ENCODE measurements at regions not wholly inside any gene's neighbourhood (a gene's known extent, or its start where the extent isn't known, plus 50 kb on each side); places are given as distances from the start of the nearest gene placed in this dataset.
A peak's percentile ranks its signal among the peaks of the same experiment; 100 is the strongest.
"Not testable (repeated sequence)": the region's sequence is repeated elsewhere in the genome, so short reads cannot be mapped to it uniquely, and the experiment has no call there.

DNA sequence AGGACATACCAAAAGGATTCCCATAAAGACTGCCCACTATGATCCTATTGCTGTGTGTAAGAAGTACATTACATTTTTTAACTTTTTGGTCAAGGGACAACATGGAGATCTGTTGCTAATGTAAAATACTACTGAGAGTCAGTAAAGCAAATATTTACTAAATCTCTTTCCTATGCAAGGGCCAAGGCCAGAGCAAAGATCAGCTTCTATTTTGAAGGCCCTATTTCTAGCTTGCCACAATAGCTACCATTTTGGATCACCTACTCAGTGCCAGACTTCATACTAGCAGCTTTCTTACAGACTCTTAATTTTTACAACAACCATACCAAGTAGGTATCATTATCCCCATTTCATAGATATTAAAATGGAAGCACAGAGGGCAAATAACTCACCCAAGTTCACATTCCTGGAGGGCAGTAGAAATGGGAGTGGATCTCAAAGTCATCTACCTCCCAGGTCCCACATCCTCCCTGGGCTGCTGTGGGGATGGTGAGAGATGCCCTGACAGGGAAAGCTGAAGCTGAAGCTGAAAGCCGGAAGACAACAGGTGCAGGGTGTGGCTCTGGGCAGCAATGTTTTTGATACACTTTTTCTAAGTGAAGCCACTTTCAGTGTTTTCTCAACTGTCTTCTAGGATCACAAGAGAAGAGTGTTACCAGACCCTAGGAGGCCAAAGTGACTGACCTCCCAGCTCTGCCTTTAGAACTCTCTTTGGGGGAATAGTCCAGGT, 321.2 kb downstream of the UBE3D start:
- no peak for FAIRE-seq

GRCh38 chr6:82750556-82750955, 315.1 kb downstream of the UBE3D start:
- FAIRE-seq: no peak

DNA sequence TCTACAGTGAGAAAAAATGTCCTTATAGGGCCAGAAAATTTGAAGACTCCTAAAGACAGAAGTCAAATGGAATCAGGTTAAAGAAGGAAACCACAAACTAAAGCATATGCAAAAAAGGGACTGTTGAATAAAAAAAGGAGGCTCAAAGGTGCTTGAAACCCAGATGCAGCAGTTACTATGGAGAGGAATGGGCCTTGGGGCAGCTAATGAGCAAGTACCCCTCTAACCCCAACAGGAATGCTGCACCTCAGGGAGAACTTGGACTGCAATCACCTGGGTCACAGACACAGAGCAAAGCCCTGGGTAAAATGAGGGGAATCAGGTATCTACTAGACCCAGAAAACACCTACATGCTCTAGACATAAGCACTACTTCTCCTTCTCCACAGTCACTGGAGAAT, 313.9 kb downstream of the UBE3D start:
- no peak for FAIRE-seq

- peak; percentile 57 for FAIRE-seq
Observed at GRCh38 chr6:82761674-82762345, 303.8 kb downstream of the UBE3D start.

- no peak for FAIRE-seq
Observed at GRCh38 chr6:82766476-82766875, 299.2 kb downstream of the UBE3D start.

DNA sequence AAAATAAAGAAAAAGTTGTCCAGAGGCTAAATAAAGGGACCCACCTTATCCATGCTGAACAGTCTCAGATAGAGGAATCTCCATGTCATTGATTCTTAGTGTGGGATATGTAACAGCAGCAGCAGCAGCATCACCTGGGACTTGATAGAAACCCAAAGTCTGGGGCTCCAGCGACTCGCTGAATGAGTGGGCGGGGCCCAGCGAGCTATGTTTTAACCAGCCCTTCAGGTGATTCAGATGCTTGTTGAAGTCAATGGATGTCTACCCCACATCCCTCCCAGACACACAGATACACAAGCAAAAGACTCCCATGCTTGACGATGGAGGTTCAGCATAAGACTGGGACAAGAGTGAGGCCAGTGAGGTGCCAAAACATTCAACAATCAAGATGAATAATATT, 298.6 kb downstream of the UBE3D start:
- no peak for FAIRE-seq

DNA sequence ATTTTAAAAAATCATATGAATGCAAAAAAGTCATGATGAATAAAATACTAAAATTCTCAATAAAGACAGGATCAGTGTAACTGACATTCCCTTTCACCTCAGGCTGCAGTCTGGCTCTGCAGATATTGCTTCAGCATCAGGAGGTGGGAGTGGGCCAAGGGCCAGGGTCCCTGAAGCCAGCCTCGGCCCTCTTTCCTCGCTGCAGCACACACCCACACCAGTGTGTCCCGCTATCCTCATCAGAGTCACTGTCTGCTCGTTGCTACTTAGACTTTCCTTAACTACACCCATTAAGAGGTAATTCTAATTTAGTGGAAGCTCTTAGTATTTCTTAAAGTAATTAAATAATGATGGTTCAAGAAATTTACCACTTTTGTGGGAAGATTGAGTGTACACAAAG, 298.2 kb downstream of the UBE3D start:
- FAIRE-seq: no peak

GRCh38 chr6:82772851-82773717, 292.6 kb downstream of the UBE3D start:
- no peak for FAIRE-seq

GRCh38 chr6:82775361-82775760, 290.3 kb downstream of the UBE3D start:
- no peak for FAIRE-seq

- no peak for FAIRE-seq
Observed at GRCh38 chr6:82775981-82776380, 289.7 kb downstream of the UBE3D start.

DNA sequence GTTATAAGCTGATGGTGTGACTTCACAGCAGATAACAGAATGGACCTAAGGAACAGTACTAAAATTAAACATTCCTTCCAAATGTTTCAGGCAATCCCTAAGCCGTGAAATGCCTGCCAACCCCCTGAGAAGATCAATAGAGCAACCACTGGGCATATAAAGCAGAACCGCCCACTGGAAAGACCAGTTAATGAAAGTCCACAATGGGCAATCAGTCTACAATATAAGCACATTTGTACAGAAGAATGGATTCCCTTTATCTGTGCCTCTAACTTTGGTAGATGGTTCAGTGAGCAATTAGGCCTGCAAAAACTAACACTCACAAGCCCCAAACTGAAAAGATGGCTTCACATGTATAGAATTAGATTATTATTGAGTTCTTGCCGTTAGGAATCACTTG, 286.6 kb downstream of the UBE3D start:
- no peak for FAIRE-seq

GRCh38 chr6:82780334-82780733, 285.3 kb downstream of the UBE3D start:
- no peak for FAIRE-seq

DNA sequence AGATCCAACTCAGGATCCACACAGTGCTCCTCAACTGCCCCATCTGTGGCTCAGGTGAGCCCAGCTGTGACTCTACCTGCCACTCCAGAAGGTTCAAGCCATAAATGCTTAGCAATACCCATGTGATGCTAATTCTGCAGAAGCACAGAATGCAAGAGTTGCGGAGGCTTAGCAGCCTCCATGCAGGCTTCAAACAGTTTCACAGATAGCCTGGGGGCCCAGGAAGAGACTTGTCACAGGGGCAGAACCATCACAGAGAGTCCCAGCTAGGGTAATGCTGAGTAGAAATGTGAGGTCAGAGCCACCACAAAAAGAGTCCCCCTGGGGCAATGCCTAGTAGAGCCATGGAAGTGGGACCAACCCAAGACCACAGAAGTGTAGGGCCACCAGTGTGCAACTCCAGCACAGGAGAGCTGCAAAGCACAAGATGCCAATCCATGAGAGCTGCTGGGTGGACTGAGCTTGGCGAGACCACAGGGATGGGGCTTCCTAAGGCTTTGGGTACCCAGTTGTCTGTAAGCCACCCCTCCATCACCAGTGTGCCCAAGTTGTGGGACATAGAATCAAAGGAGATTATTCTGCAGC, 283.9 kb downstream of the UBE3D start:
- FAIRE-seq: no peak

DNA sequence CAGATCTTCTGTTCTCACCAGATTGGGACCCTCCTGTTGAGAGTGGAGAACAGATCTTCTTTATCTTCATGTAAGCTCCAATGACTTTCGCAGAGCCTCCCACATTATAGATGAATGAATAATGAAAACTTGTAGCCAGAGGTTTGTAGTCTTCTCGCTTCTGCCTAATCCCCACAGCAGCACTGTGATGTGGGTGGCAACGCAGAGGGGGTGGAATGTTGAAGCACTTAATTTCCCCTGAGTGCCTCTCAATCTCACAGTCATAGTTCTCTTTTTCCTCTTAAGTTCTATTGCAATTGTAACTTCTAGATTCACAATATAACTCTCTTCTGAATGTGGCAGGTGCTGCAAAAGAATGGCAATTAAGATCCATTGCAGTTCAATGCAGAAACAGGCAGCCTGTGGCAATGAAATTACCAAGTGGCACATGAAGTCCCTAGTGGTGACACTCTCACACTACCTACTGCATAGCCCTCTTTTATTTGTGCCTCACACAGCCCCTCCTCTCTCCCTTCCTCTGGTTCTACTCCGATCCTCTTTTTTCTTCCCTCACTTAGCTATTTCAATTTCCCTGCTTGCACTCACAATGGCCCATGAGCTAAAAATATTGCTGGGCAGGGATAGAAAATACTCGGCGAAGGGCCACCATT, 281.9 kb downstream of the UBE3D start:
- FAIRE-seq: no peak

DNA sequence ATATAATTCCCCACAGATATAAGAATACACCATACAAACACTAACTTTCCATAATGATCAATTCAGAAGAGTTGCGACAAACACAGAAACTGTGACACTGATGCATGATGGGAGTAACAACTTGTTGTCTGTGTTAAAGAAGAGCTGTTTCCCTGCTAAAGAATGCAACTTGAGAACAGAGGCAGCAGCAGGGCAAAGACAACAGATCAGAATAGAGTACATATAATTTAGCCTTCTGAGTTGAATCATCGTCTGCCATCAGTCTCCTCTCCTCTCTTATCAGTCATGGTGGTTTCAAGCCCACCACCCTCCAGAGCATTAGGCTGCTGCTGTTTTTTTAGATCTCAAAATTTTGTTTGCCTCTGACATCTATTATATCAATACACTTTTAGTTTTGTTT, 280.4 kb downstream of the UBE3D start:
- FAIRE-seq: no peak

GRCh38 chr6:82786248-82786647, 279.4 kb downstream of the UBE3D start:
- no peak for FAIRE-seq

- no peak for FAIRE-seq
Observed at GRCh38 chr6:82795940-82796339, 269.7 kb downstream of the UBE3D start.

- no peak for FAIRE-seq
Observed at GRCh38 chr6:82801083-82801482, 264.6 kb downstream of the UBE3D start.

GRCh38 chr6:82816243-82816642, 249.4 kb downstream of the UBE3D start:
- FAIRE-seq: not testable (repeated sequence)

DNA sequence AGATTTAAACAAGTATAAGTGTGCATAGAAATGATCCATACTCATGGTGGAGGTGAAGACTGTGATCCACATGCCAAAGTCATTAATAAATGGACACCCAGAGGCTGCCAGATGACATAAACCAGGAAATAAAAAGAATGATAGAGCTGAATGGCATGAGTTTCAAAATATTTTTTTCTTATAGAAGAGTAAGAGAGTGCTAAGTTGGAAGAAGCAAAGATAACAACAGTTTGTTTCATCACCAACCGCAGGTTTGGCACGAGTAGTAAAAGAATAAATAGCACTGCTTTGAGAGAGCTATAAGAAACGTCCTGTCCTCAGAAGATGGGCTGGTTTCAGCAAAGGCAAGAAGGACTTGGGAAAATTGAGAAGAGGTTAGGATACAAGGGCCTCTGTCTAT, 246.9 kb downstream of the UBE3D start:
- no peak for FAIRE-seq

DNA sequence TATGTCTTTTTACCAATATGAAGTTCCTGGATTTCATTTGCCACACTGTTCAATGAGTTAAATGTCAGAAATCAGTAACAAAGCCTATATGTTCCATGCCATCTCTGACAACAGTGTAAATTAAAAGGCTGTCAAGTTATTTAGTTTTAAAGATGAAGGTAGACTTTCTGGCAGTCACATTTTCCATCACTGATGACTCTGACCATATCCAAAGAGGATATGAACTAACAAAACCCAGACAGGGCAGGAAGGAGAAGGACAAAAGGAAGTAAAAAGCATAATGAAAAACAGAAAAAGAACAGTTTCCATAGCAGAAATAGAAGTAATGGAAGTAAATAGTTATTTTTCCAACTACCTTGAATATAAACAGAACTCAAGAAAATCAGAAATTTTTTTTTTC, 242.3 kb downstream of the UBE3D start:
- FAIRE-seq: no peak

DNA sequence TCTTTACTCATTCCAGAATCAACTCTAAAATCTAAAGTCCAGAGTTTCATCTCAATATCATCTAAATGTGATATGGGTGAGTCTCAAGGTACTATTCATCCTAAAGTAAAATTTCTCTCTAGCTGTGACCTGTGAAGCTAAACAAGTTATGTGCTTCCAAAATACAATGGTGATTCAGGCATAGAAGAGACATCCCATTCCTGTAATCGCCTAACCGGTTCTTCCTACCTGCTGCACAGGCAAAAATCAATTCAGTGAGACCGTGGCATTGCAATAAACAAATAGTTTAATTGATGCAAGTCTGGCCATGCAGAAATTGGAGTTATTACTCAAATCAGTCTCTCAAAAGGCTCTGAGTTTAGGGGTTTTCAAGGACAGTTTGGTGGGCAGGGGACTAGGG, 232.8 kb downstream of the UBE3D start:
- no peak for FAIRE-seq

- FAIRE-seq: no peak
Observed at GRCh38 chr6:82833481-82833880, 232.2 kb downstream of the UBE3D start.
